ENCODE measurements at regions not wholly inside any gene's neighbourhood (a gene's known extent, or its start where the extent isn't known, plus 50 kb on each side); places are given as distances from the start of the nearest gene placed in this dataset.

DNA sequence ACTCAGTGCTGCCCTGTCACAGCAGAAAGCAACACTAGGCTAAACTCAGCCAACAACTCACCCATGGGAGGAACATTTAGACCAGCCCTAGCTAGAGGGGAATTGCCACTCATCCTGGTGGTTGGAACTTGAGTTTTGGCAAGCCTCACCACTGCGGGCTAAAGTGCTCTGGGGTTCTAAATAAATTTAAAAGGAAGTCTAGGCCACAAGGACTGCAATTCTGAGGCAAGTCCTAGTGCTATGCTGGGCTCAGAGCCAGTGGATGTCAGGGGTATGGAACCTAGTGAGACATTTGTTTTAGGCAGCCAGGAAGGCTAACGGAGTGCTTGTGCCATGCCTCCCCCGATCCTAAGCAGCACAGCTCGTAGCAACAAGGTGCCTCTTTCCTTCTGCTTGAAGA is 78.0 kb downstream of the RGS13 start:
- 77% methylated on average over 3 of the region's 4 CpGs for WGBS (ENCODE audit: insufficient coverage)
- ChIA-PET CTCF (no interaction called here), POLR2A (no interaction called here)
- H3K9me3 ChIP-seq (ENCODE audit: control extremely low read depth in 1 of 5, control insufficient read depth in 4 of 5, insufficient read depth in 2 of 5, low read depth in 1 of 5, low read length in 4 of 5): peaks cover 0 to 3% (median 1%) of the 10 kb centered on the region in 5 experiments
- no peak overlapping the region for H3K4me3 ChIP-seq (ENCODE audit: control insufficient read depth in 1 of 7, extremely low read depth in 1 of 7, insufficient read depth in 4 of 7, low read depth in 2 of 7, low read length in 6 of 7)
- H3K36me3 ChIP-seq (ENCODE audit: control insufficient read depth in 4 of 4, insufficient read depth in 4 of 4, low read length in 3 of 4): no peaks in the 10 kb centered on the region
- no peak for DNase-seq
- no peaks in the 10 kb centered on the region for H3K27me3 ChIP-seq (replicated peaks in 2 of 5; ENCODE audit: control insufficient read depth in 4 of 5, insufficient read depth in 5 of 5, low read length in 4 of 5)
- no peak overlapping the region for H3K27ac ChIP-seq (ENCODE audit: insufficient read depth in 1 of 2, low read depth in 1 of 2, low read length in 2 of 2, poor library complexity in 1 of 2, severe bottlenecking in 2 of 2)
- H3K4me1 ChIP-seq (ENCODE audit: control extremely low read depth in 1 of 4, control insufficient read depth in 4 of 4, insufficient read depth in 4 of 4, low read length in 3 of 4): no peaks in the 10 kb centered on the region

DNA sequence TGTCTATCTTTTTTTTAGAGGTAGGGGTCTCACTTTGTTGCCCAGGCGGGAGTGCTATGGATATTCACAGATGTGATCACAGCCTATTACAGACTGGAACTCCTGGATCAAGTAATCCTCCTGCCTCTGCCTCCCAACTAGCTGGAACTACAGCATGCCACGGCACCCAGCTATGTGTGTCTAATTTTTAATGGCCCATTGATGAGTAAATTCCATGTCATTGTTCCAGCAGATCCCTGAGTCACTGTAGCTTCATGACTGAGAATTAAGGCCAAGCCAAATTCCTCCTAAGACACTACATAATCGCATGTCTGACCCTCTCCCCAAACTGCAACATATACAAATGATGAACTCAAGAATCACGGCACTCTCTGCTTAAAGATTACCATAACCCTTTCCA is 84.2 kb upstream of the RGS2 start:
- H3K27me3 ChIP-seq (replicated peaks in 2 of 5; ENCODE audit: control insufficient read depth in 4 of 5, insufficient read depth in 5 of 5, low read length in 4 of 5): no peaks in the 10 kb centered on the region
- ChIA-PET POLR2A (no interaction called here), CTCF (no interaction called here)
- H3K9me3 ChIP-seq (ENCODE audit: control extremely low read depth in 1 of 5, control insufficient read depth in 4 of 5, insufficient read depth in 2 of 5, low read depth in 1 of 5, low read length in 4 of 5): peaks cover 0 to 4% (median 0%) of the 10 kb centered on the region in 5 experiments
- H3K27ac ChIP-seq (ENCODE audit: insufficient read depth in 1 of 2, low read depth in 1 of 2, low read length in 2 of 2, poor library complexity in 1 of 2, severe bottlenecking in 2 of 2): no peak overlapping the region
- no peaks in the 10 kb centered on the region for H3K4me1 ChIP-seq (ENCODE audit: control extremely low read depth in 1 of 4, control insufficient read depth in 4 of 4, insufficient read depth in 4 of 4, low read length in 3 of 4)
- no peaks in the 10 kb centered on the region for H3K36me3 ChIP-seq (ENCODE audit: control insufficient read depth in 4 of 4, insufficient read depth in 4 of 4, low read length in 3 of 4)
- 93% methylated on average over 3 of the region's 4 CpGs for WGBS (ENCODE audit: insufficient coverage)
- DNase-seq: no peak
- no peak overlapping the region for H3K4me3 ChIP-seq (ENCODE audit: control insufficient read depth in 1 of 7, extremely low read depth in 1 of 7, insufficient read depth in 4 of 7, low read depth in 2 of 7, low read length in 6 of 7)

DNA sequence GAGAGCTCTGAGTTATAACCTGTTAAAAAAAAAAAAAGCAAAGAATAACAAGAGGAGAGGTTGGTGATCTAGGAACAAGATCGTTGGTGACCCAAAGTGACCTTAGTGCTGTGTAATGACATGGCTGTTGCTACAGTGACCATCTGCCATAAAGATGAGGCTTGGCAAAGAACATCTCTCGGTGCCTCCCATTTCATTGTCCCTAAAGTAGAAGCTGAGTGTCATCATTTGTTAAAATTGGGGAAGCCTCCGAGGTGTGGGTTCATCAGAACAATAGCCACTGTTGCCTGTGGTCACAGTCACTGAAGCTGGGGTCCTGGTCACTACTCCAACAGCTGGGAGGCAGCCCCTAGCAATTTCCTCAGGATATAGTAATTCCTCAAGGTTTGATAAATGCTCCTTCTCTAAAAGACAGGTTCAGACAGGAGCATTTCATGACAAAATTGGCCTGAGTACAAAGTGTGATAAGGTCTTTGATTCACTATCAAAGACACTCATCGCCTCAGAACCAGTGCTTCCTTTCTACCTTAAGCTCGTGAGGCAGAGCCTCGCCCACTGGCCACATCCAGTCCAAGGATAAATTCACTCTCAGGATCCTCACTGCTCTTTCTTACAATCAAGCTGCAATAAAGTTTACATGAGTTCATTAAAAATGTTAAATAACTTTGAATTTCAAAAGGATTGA is 81.9 kb upstream of the RGS2 start:
- H3K36me3 ChIP-seq (ENCODE audit: control insufficient read depth in 4 of 4, insufficient read depth in 4 of 4, low read length in 3 of 4): no peaks in the 10 kb centered on the region
- no peak for DNase-seq
- H3K4me3 ChIP-seq (ENCODE audit: control insufficient read depth in 1 of 7, extremely low read depth in 1 of 7, insufficient read depth in 4 of 7, low read depth in 2 of 7, low read length in 6 of 7): no peak overlapping the region
- 100% methylated on average over 3 of the region's 6 CpGs for WGBS (ENCODE audit: insufficient coverage)
- H3K27me3 ChIP-seq (replicated peaks in 2 of 5; ENCODE audit: control insufficient read depth in 4 of 5, insufficient read depth in 5 of 5, low read length in 4 of 5): no peaks in the 10 kb centered on the region
- H3K9me3 ChIP-seq (ENCODE audit: control extremely low read depth in 1 of 5, control insufficient read depth in 4 of 5, insufficient read depth in 2 of 5, low read depth in 1 of 5, low read length in 4 of 5): no peaks in the 10 kb centered on the region
- POLR2A ChIA-PET: no interaction called here
- no peak overlapping the region for H3K27ac ChIP-seq (ENCODE audit: insufficient read depth in 1 of 2, low read depth in 1 of 2, low read length in 2 of 2, poor library complexity in 1 of 2, severe bottlenecking in 2 of 2)
- no peaks in the 10 kb centered on the region for H3K4me1 ChIP-seq (ENCODE audit: control extremely low read depth in 1 of 4, control insufficient read depth in 4 of 4, insufficient read depth in 4 of 4, low read length in 3 of 4)
- CTCF ChIA-PET: interaction anchor here (0.6 kb wide), 1 partner anchor 15 kb away, joined by 3 read pairs; no protein-coding TSS in a partner anchor

DNA sequence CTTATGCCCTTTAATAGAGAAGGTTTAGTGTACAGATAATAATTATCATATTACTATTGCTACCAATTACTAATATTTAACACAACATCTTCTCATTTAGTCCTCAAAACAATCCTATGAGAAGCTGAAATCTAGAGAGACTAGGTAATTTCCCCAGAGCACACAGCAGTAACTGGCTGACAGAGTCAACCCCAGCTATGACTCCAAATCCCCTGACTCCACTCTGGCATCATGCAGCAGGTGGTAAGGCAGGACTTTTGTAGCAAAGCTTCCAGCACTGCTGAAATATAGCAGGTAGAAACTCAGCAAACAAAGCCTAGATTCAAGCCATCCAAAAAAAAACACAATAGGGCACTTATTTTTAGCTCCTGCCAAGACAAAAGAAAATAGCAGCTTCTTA is 79.3 kb upstream of the RGS2 start:
- CTCF ChIA-PET: interaction anchor here (0.6 to 1.0 kb wide), 2 partner anchors 23 kb away, joined by 3 read pairs; no protein-coding TSS in a partner anchor
- Histone ChIP-seq H3K36me3 (ENCODE audit: control insufficient read depth in 4 of 4, insufficient read depth in 4 of 4, low read length in 3 of 4) (no peaks in the 10 kb centered on the region), H3K4me3 (ENCODE audit: control insufficient read depth in 1 of 7, extremely low read depth in 1 of 7, insufficient read depth in 4 of 7, low read depth in 2 of 7, low read length in 6 of 7) (no peak overlapping the region), H3K9me3 (ENCODE audit: control extremely low read depth in 1 of 5, control insufficient read depth in 4 of 5, insufficient read depth in 2 of 5, low read depth in 1 of 5, low read length in 4 of 5) (no peaks in the 10 kb centered on the region), H3K4me1 (ENCODE audit: control extremely low read depth in 1 of 4, control insufficient read depth in 4 of 4, insufficient read depth in 4 of 4, low read length in 3 of 4) (no peaks in the 10 kb centered on the region), H3K27me3 (replicated peaks in 2 of 5; ENCODE audit: control insufficient read depth in 4 of 5, insufficient read depth in 5 of 5, low read length in 4 of 5) (no peaks in the 10 kb centered on the region), H3K27ac (ENCODE audit: insufficient read depth in 1 of 2, low read depth in 1 of 2, low read length in 2 of 2, poor library complexity in 1 of 2, severe bottlenecking in 2 of 2) (no peak overlapping the region)
- DNase-seq: no peak
- POLR2A ChIA-PET: no interaction called here

DNA sequence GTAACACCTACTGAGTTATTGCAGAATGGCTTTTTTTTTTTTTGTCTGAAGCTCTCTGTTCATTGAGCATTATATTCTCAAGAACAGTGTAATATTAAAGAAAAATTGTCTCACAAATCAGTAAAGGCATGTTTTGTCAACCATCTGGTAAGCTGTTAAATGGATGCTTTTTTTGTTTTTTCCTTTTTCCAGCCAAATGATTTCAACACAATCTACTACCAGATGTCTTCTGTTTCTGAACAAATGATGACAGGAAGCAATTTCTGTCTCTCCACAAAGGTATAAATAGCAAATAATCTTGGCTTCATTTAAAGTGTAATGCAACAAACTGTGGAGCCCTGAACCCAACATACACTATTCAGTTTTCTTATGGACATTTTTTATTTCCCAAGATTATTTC is 78.6 kb upstream of the RGS2 start:
- ChIA-PET CTCF (interaction anchor here (0.6 kb wide), 1 partner anchor 23 kb away, joined by 3 read pairs; no protein-coding TSS in a partner anchor), POLR2A (no interaction called here)
- no peaks in the 10 kb centered on the region for H3K36me3 ChIP-seq (ENCODE audit: control insufficient read depth in 4 of 4, insufficient read depth in 4 of 4, low read length in 3 of 4)
- no peak for DNase-seq
- H3K9me3 ChIP-seq (ENCODE audit: control extremely low read depth in 1 of 5, control insufficient read depth in 4 of 5, insufficient read depth in 2 of 5, low read depth in 1 of 5, low read length in 4 of 5): no peaks in the 10 kb centered on the region
- H3K27ac ChIP-seq (ENCODE audit: insufficient read depth in 1 of 2, low read depth in 1 of 2, low read length in 2 of 2, poor library complexity in 1 of 2, severe bottlenecking in 2 of 2): no peak overlapping the region
- no peaks in the 10 kb centered on the region for H3K4me1 ChIP-seq (ENCODE audit: control extremely low read depth in 1 of 4, control insufficient read depth in 4 of 4, insufficient read depth in 4 of 4, low read length in 3 of 4)
- no peaks in the 10 kb centered on the region for H3K27me3 ChIP-seq (replicated peaks in 2 of 5; ENCODE audit: control insufficient read depth in 4 of 5, insufficient read depth in 5 of 5, low read length in 4 of 5)
- no peak overlapping the region for H3K4me3 ChIP-seq (ENCODE audit: control insufficient read depth in 1 of 7, extremely low read depth in 1 of 7, insufficient read depth in 4 of 7, low read depth in 2 of 7, low read length in 6 of 7)

DNA sequence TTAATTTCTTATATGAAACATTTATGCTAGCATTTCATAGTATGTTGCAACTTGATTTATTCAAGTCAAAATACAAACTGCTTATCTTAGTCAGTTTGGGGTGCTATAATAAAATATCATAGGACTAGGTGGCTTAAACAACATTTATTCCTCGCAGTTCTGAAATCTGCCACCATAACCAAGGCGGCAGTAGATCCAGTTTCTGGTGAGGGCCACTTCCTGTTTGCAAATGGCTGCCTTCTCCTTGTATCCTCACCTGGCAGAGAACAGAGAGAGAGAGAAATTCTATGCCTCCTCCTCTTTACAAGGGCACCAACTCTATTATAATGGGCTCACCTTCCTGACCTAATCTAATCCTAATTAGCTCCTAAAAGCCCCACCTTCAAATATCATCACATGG is 76.1 kb upstream of the RGS2 start:
- 100% methylated on average over 2 of the region's 2 CpGs for WGBS (ENCODE audit: insufficient coverage)
- no peak overlapping the region for H3K27ac ChIP-seq (ENCODE audit: insufficient read depth in 1 of 2, low read depth in 1 of 2, low read length in 2 of 2, poor library complexity in 1 of 2, severe bottlenecking in 2 of 2)
- no peaks in the 10 kb centered on the region for H3K9me3 ChIP-seq (ENCODE audit: control extremely low read depth in 1 of 5, control insufficient read depth in 4 of 5, insufficient read depth in 2 of 5, low read depth in 1 of 5, low read length in 4 of 5)
- no peaks in the 10 kb centered on the region for H3K4me1 ChIP-seq (ENCODE audit: control extremely low read depth in 1 of 4, control insufficient read depth in 4 of 4, insufficient read depth in 4 of 4, low read length in 3 of 4)
- H3K27me3 ChIP-seq (replicated peaks in 2 of 5; ENCODE audit: control insufficient read depth in 4 of 5, insufficient read depth in 5 of 5, low read length in 4 of 5): no peaks in the 10 kb centered on the region
- peak in 2 of 3 donors; percentile 5 to 17 for DNase-seq
- POLR2A ChIA-PET: no interaction called here
- no peaks in the 10 kb centered on the region for H3K36me3 ChIP-seq (ENCODE audit: control insufficient read depth in 4 of 4, insufficient read depth in 4 of 4, low read length in 3 of 4)
- CTCF ChIA-PET: no interaction called here
- H3K4me3 ChIP-seq (ENCODE audit: control insufficient read depth in 1 of 7, extremely low read depth in 1 of 7, insufficient read depth in 4 of 7, low read depth in 2 of 7, low read length in 6 of 7): no peak overlapping the region

DNA sequence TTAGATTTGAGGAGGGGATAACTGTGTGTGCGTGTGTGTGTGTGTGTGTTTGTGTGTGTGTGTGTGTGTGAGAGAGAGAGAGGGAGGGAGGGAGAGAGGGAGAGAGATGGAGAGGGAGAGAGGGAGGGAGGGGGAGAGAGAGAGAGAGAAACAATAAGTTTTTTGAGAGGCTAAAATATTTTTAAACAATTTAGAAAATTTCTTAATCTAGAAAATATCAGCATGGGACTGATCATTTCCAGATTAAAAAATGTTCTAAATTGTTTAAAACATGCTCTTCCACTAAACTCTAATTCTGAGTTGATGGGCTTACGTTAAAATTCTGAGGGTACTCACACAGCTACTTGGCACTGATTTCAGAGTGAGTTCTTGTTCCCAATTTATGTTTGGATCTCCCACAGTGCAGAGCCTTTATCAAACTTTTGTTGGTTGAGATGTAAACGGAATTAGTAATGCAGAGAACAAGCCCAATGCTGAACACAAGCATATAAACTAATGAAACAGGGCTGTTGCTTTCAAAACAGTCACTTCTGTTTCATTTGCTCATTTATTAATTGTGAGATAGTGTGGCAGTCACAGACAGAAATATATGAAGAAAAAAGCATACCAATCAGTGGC is 73.4 kb upstream of the RGS2 start:
- no peak for DNase-seq
- Histone ChIP-seq H3K27me3 (replicated peaks in 2 of 5; ENCODE audit: control insufficient read depth in 4 of 5, insufficient read depth in 5 of 5, low read length in 4 of 5) (no peaks in the 10 kb centered on the region), H3K9me3 (ENCODE audit: control extremely low read depth in 1 of 5, control insufficient read depth in 4 of 5, insufficient read depth in 2 of 5, low read depth in 1 of 5, low read length in 4 of 5) (no peaks in the 10 kb centered on the region), H3K4me1 (ENCODE audit: control extremely low read depth in 1 of 4, control insufficient read depth in 4 of 4, insufficient read depth in 4 of 4, low read length in 3 of 4) (no peaks in the 10 kb centered on the region), H3K27ac (ENCODE audit: insufficient read depth in 1 of 2, low read depth in 1 of 2, low read length in 2 of 2, poor library complexity in 1 of 2, severe bottlenecking in 2 of 2) (no peak overlapping the region), H3K36me3 (ENCODE audit: control insufficient read depth in 4 of 4, insufficient read depth in 4 of 4, low read length in 3 of 4) (no peaks in the 10 kb centered on the region), H3K4me3 (ENCODE audit: control insufficient read depth in 1 of 7, extremely low read depth in 1 of 7, insufficient read depth in 4 of 7, low read depth in 2 of 7, low read length in 6 of 7) (no peak overlapping the region)
- POLR2A ChIA-PET: no interaction called here
- CTCF ChIA-PET: no interaction called here
- 80% methylated on average over 1 of the region's 3 CpGs for WGBS (ENCODE audit: insufficient coverage)

All from common myeloid progenitor, CD34-positive (primary cell).